GM12891 (cell line): ENCODE measurements at regions not wholly inside any gene's neighbourhood (a gene's known extent, or its start where the extent isn't known, plus 50 kb on each side); places are given as distances from the start of the nearest gene placed in this dataset.

Experiments used
- POLR2A ChIP-seq: IDR thresholded peaks from 2 replicates; pipeline ENCODE4 v1.6.1; 2011; ENCODE audit warnings: low read depth, low read length, control low read depth
- POLR2AphosphoS5 ChIP-seq: IDR thresholded peaks from 2 replicates; pipeline ENCODE4 v1.6.1; 2011; ENCODE audit warnings: low read depth, low read length, control low read depth

GRCh38 chr9:100661668-100662067, 83.8 kb downstream of the CAVIN4 start:
- TF ChIP-seq POLR2A (no peak), POLR2AphosphoS5 (no peak)
